PC-3 (cell line): ENCODE measurements at regions not wholly inside any gene's neighbourhood (a gene's known extent, or its start where the extent isn't known, plus 50 kb on each side); places are given as distances from the start of the nearest gene placed in this dataset.

ENCODE experiments used
- CTCF ChIP-seq: fragments of 300-600 bp; sonication (generic); conservative IDR thresholded peaks from 2 replicates; pipeline ENCODE4 v1.5.1; 2017; ENCODE audit warnings: antibody characterized with exemption, low read depth, mild to moderate bottlenecking, low read length
- EZH2 ChIP-seq: fragments of 300-600 bp; sonication (generic); IDR thresholded peaks from one replicate; pipeline ENCODE4 v1.6.1; 2017; ENCODE audit warnings: antibody characterized with exemption, mild to moderate bottlenecking, low read length; ENCODE audit not compliant: unreplicated experiment
- EZH2phosphoT487 ChIP-seq: fragments of 300-600 bp; sonication (generic); IDR thresholded peaks from 2 replicates; pipeline ENCODE4 v1.6.1; 2018; ENCODE audit warnings: mild to moderate bottlenecking, antibody characterized with exemption, low read length, borderline replicate concordance

- TF ChIP-seq EZH2phosphoT487 = no peak
- TF ChIP-seq CTCF = no peak
- no peak for TF ChIP-seq EZH2
These were observed 65.7 kb upstream of the PLXNC1 start for GRCh38 chr12:94082690-94083089.
